Vagina (tissue), 2 donors: ENCODE measurements at regions not wholly inside any gene's neighbourhood (a gene's known extent, or its start where the extent isn't known, plus 50 kb on each side); places are given as distances from the start of the nearest gene placed in this dataset.
"Not testable (repeated sequence)": the region's sequence is repeated elsewhere in the genome, so short reads cannot be mapped to it uniquely, and the experiment has no call there.

Source experiments
- DNase-seq, 2 donors: peaks; one replicate each; pipeline ENCODE4 v3.0.0-alpha.2; 2017; ENCODE audit errors: extremely low spot score in 2 of 2
- H3K27ac ChIP-seq: fragments of 200-600 bp; sonication (generic); one replicate; pipeline ENCODE4 v1.5.1; 2019
- H3K27me3 ChIP-seq: fragments of 200-600 bp; sonication (generic); one replicate; pipeline ENCODE4 v1.5.1; 2019
- H3K36me3 ChIP-seq, 2 donors: fragments of 200-600 bp; sonication (generic); one replicate each; pipeline ENCODE4 v1.5.1; 2017 to 2019
- H3K4me1 ChIP-seq: fragments of 200-600 bp; sonication (generic); one replicate; pipeline ENCODE4 v1.5.1; 2019
- H3K4me3 ChIP-seq, 2 donors: fragments of 200-600 bp; sonication (generic); 1 replicate in 1 of 2; 2 replicates in 1 of 2; pipeline ENCODE4 v1.5.1; 2016 to 2019
- H3K9me3 ChIP-seq: fragments of 200-600 bp; sonication (generic); one replicate; pipeline ENCODE4 v1.5.1; 2019
- CTCF ChIP-seq, 3 experiments: fragments of 450-650 bp in 2 of 3; fragments of 200-600 bp in 1 of 3; sonication (generic) in 1 of 3; IDR thresholded peaks; one replicate each; pipeline ENCODE4 v1.5.1; 2017 to 2019; ENCODE audit warnings: antibody characterized with exemption in 3 of 3, mild to moderate bottlenecking in 2 of 3, moderate library complexity in 2 of 3
- POLR2A ChIP-seq, 2 donors: fragments of 450-650 bp; IDR thresholded peaks; one replicate each; pipeline ENCODE4 v1.6.1; 2017; ENCODE audit warnings: antibody characterized with exemption in 2 of 2, mild to moderate bottlenecking in 2 of 2, moderate library complexity in 2 of 2
- POLR2AphosphoS5 ChIP-seq, 2 donors: sonication (generic); formaldehyde crosslinking; IDR thresholded peaks; one replicate each; pipeline ENCODE4 v1.9.0; 2017; ENCODE audit warnings: antibody characterized with exemption in 2 of 2, mild to moderate bottlenecking in 2 of 2, low read depth in 1 of 2; ENCODE audit not compliant: insufficient read depth in 1 of 2
- intact Hi-C: fragments of 100-400 bp; cut with DNase I; formaldehyde crosslinking; loops from one replicate; pipeline ENCODE4 v1.15.1; 2023

- TF ChIP-seq CTCF (IDR thresholded peaks at IDR 0.05) (no peak), POLR2A (IDR thresholded peaks at IDR 0.05) (no peak), POLR2AphosphoS5 (IDR thresholded peaks at IDR 0.05; ENCODE audit: insufficient read depth in 1 of 2, low read depth in 1 of 2) (no peak)
- Histone ChIP-seq H3K4me1 (no peaks in the 10 kb centered on the region), H3K36me3 (no peaks in the 10 kb centered on the region), H3K4me3 (no peak overlapping the region), H3K27me3 (no peaks in the 10 kb centered on the region), H3K9me3 (no peaks in the 10 kb centered on the region), H3K27ac (no peak overlapping the region)
- DNase-seq, result no peak
- intact Hi-C loops, result no loop called here
Observed at GRCh38 chr6:176766-177165, 115.5 kb upstream of the DUSP22 start.

- H3K9me3 ChIP-seq, result no peaks in the 10 kb centered on the region
- no peak overlapping the region for H3K4me3 ChIP-seq
- no peaks in the 10 kb centered on the region for H3K27me3 ChIP-seq
- H3K36me3 ChIP-seq, result no peaks in the 10 kb centered on the region
- DNase-seq, result no peak
- no peaks in the 10 kb centered on the region for H3K4me1 ChIP-seq
- no peak overlapping the region for H3K27ac ChIP-seq
- no peak for TF ChIP-seq CTCF (IDR thresholded peaks at IDR 0.05)
- TF ChIP-seq POLR2A (IDR thresholded peaks at IDR 0.05), result no peak
- no peak for TF ChIP-seq POLR2AphosphoS5 (IDR thresholded peaks at IDR 0.05; ENCODE audit: insufficient read depth in 1 of 2, low read depth in 1 of 2)
- intact Hi-C loops, result no loop called here
Observed at GRCh38 chr6:178119-178518, 114.2 kb upstream of the DUSP22 start.

- H3K9me3 ChIP-seq, result not testable (repeated sequence)
Observed at GRCh38 chr6:178929-179328, 113.4 kb upstream of the DUSP22 start.

GRCh38 chr6:179340-179950 is 112.8 kb upstream of the DUSP22 start:
- no peak for TF ChIP-seq CTCF (IDR thresholded peaks at IDR 0.05)
- no peak for TF ChIP-seq POLR2AphosphoS5 (IDR thresholded peaks at IDR 0.05; ENCODE audit: insufficient read depth in 1 of 2, low read depth in 1 of 2)
- TF ChIP-seq POLR2A (IDR thresholded peaks at IDR 0.05), result no peak
- Histone ChIP-seq H3K4me1 (no peaks in the 10 kb centered on the region), H3K27ac (no peak overlapping the region), H3K9me3 (no peaks in the 10 kb centered on the region), H3K27me3 (no peaks in the 10 kb centered on the region), H3K4me3 (no peak overlapping the region), H3K36me3 (no peaks in the 10 kb centered on the region)
- peak in 1 of 2 donors; percentile 25 for DNase-seq
- intact Hi-C loops, result no loop called here

More at GRCh38 chr6:178929-179328, 113.4 kb upstream of the DUSP22 start:
- H3K4me3 ChIP-seq, intact Hi-C loops, H3K27me3 ChIP-seq, DNase-seq, H3K36me3 ChIP-seq, H3K27ac ChIP-seq, H3K4me1 ChIP-seq: not testable (repeated sequence)

- H3K27me3 ChIP-seq, intact Hi-C loops, H3K36me3 ChIP-seq, H3K27ac ChIP-seq, H3K9me3 ChIP-seq, H3K4me1 ChIP-seq, H3K4me3 ChIP-seq, DNase-seq: not testable (repeated sequence)
Observed at GRCh38 chr6:180091-180694, 112.1 kb upstream of the DUSP22 start.

GRCh38 chr6:181049-181654 is 111.1 kb upstream of the DUSP22 start:
- Histone ChIP-seq H3K4me1 (no peaks in the 10 kb centered on the region), H3K27me3 (no peaks in the 10 kb centered on the region), H3K36me3 (no peaks in the 10 kb centered on the region), H3K9me3 (no peaks in the 10 kb centered on the region), H3K27ac (no peak overlapping the region), H3K4me3 (no peak overlapping the region)
- TF ChIP-seq CTCF (IDR thresholded peaks at IDR 0.05) (no peak), POLR2A (IDR thresholded peaks at IDR 0.05) (no peak), POLR2AphosphoS5 (IDR thresholded peaks at IDR 0.05; ENCODE audit: insufficient read depth in 1 of 2, low read depth in 1 of 2) (no peak)
- no peak for DNase-seq
- intact Hi-C loops, result no loop called here
